WTC11 (cell line): ENCODE measurements at regions not wholly inside any gene's neighbourhood (a gene's known extent, or its start where the extent isn't known, plus 50 kb on each side); places are given as distances from the start of the nearest gene placed in this dataset.

Source experiments
- ATAC-seq: fragments of 200-7000 bp; cut with Tn5 transposase; 2 replicates; pipeline ENCODE4 v1.10.0; 2021; ENCODE audit warnings: mild to moderate bottlenecking, moderate library complexity
- CTCF ChIA-PET: fragments of 300-600 bp; sonication (Branson Sonifier 250); formaldehyde crosslinking; loops from one replicate; lab custom pipeline; 2021; ENCODE audit warnings: antibody characterized with exemption; lab: Charles Lee
- POLR2A ChIA-PET: fragments of 350-600 bp; sonication (Branson Sonifier 250); formaldehyde crosslinking; loops from one replicate; lab custom pipeline; 2021; ENCODE audit warnings: antibody characterized with exemption; lab: Charles Lee
- DNase-seq: peaks from one replicate; pipeline ENCODE4 v3.0.0; 2021; ENCODE audit warnings: low spot score
- H3K27ac Mint-ChIP-seq: 2 replicates; pipeline ENCODE4 v1.8.0; 2021; ENCODE audit warnings: mixed read lengths
- H3K27me3 Mint-ChIP-seq: 2 replicates; pipeline ENCODE4 v1.8.0; 2021; ENCODE audit warnings: low read depth, mild to moderate bottlenecking, moderate library complexity, mixed read lengths
- H3K36me3 Mint-ChIP-seq: 2 replicates; pipeline ENCODE4 v1.8.0; 2021; ENCODE audit warnings: mixed read lengths
- H3K4me1 Mint-ChIP-seq: 2 replicates; pipeline ENCODE4 v1.8.0; 2022; ENCODE audit warnings: mixed read lengths
- H3K4me3 Mint-ChIP-seq: 2 replicates; pipeline ENCODE4 v1.8.0; 2021; ENCODE audit warnings: mild to moderate bottlenecking, moderate library complexity, mixed read lengths
- H3K9me3 Mint-ChIP-seq: 2 replicates; pipeline ENCODE4 v1.8.0; 2021; ENCODE audit warnings: mixed read lengths
- AR ChIP-seq: fragments of 250-450 bp; sonication (Bioruptor Pico); IDR thresholded peaks from 2 replicates; pipeline ENCODE4 v1.9.0; 2021; ENCODE audit warnings: mild to moderate bottlenecking
- ATF1 ChIP-seq: sonication (generic); formaldehyde crosslinking; IDR thresholded peaks from 2 replicates; pipeline ENCODE4 v1.8.1; 2023; ENCODE audit warnings: mild to moderate bottlenecking, moderate library complexity, missing genetic modification reagents
- CREB1 ChIP-seq: sonication (generic); formaldehyde crosslinking; IDR thresholded peaks from 2 replicates; pipeline ENCODE4 v1.8.0; 2023; ENCODE audit warnings: mild to moderate bottlenecking, missing genetic modification reagents
- EMX1 ChIP-seq: fragments of 250-450 bp; sonication (Bioruptor Pico); IDR thresholded peaks from 2 replicates; pipeline ENCODE4 v1.8.0; 2021; ENCODE audit warnings: mild to moderate bottlenecking
- GABPB1 ChIP-seq: sonication (generic); formaldehyde crosslinking; IDR thresholded peaks from 2 replicates; pipeline ENCODE4 v1.8.1; 2023; ENCODE audit warnings: mild to moderate bottlenecking, missing genetic modification reagents
- NFYB ChIP-seq: sonication (generic); formaldehyde crosslinking; conservative IDR thresholded peaks from 2 replicates; pipeline ENCODE4 v1.8.0; 2022; ENCODE audit warnings: low read depth, missing genetic modification reagents
- PRRX2 ChIP-seq: fragments of 250-450 bp; sonication (Bioruptor Pico); IDR thresholded peaks from 2 replicates; pipeline ENCODE4 v1.8.0; 2021; ENCODE audit warnings: mild to moderate bottlenecking
- STAT6 ChIP-seq: sonication (generic); formaldehyde crosslinking; conservative IDR thresholded peaks from 2 replicates; pipeline ENCODE4 v1.8.1; 2023; ENCODE audit warnings: mild to moderate bottlenecking, low read depth, missing genetic modification reagents, moderate library complexity
- ZMAT4 ChIP-seq: fragments of 250-450 bp; sonication (Bioruptor Pico); IDR thresholded peaks from 2 replicates; pipeline ENCODE4 v1.9.0; 2021; ENCODE audit warnings: mild to moderate bottlenecking
- ZNF317 ChIP-seq: sonication (generic); formaldehyde crosslinking; IDR thresholded peaks from 2 replicates; pipeline ENCODE4 v1.8.1; 2023; ENCODE audit warnings: low read depth, mild to moderate bottlenecking, moderate library complexity, missing genetic modification reagents, borderline replicate concordance
- ZNF532 ChIP-seq: fragments of 250-450 bp; sonication (Bioruptor Pico); IDR thresholded peaks from 2 replicates; pipeline ENCODE4 v1.9.0; 2021; ENCODE audit warnings: mild to moderate bottlenecking, borderline replicate concordance
- TF ChIP-seq, protein P1 (sequence below): sonication (generic); formaldehyde crosslinking; IDR thresholded peaks from 2 replicates; pipeline ENCODE4 v1.8.1; 2023; ENCODE audit warnings: mild to moderate bottlenecking, missing genetic modification reagents
- TF ChIP-seq, protein P2 (sequence below): fragments of 250-450 bp; sonication (Bioruptor Pico); IDR thresholded peaks from 2 replicates; pipeline ENCODE4 v1.9.0; 2021; ENCODE audit warnings: moderate library complexity, mild to moderate bottlenecking, inconsistent platforms, borderline replicate concordance
- TF ChIP-seq, protein P3 (sequence below): sonication (generic); formaldehyde crosslinking; IDR thresholded peaks from 2 replicates; pipeline ENCODE4 v1.8.0; 2022; ENCODE audit warnings: missing genetic modification reagents

DNA sequence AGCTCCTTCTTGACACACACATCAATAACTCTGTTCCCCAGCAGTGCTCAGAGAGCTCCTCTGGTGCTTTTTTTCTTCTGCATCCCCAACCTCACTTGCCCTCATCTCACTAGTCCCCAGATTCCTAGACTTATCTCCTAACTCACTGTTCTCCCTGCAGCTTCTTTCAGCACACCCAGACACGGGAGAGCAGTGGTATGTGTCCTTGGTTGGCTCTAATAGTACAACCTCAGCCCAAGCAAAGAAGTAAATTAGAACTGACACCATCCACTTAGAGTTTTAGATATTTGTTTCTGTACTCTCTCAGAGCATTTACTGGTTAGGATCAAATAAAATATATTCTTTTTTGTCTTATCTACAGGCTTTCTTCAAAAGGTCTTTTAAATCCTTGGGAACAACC is 201.4 kb upstream of the SNX7 start:
- H3K4me3 Mint-ChIP-seq, result no peak overlapping the region
- ATAC-seq (no peak), DNase-seq (no peak)
- H3K27me3 Mint-ChIP-seq, result peaks cover 4% of the 10 kb centered on the region
- no peak overlapping the region for H3K27ac Mint-ChIP-seq
- TF ChIP-seq GABPB1 (CRISPR knock-in tag), result no peak
- TF ChIP-seq ZNF317 (CRISPR knock-in tag), result no peak
- TF ChIP-seq EMX1 (CRISPR knock-in tag), result no peak
- no peak for TF ChIP-seq NFYB (CRISPR knock-in tag)
- TF ChIP-seq STAT6 (CRISPR knock-in tag), result no peak
- TF ChIP-seq, protein P1, sequence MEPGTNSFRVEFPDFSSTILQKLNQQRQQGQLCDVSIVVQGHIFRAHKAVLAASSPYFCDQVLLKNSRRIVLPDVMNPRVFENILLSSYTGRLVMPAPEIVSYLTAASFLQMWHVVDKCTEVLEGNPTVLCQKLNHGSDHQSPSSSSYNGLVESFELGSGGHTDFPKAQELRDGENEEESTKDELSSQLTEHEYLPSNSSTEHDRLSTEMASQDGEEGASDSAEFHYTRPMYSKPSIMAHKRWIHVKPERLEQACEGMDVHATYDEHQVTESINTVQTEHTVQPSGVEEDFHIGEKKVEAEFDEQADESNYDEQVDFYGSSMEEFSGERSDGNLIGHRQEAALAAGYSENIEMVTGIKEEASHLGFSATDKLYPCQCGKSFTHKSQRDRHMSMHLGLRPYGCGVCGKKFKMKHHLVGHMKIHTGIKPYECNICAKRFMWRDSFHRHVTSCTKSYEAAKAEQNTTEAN (CRISPR knock-in tag), result no peak
- H3K36me3 Mint-ChIP-seq, result no peaks in the 10 kb centered on the region
- ChIA-PET POLR2A (no interaction called here), CTCF (interaction anchor here (1.6 kb wide), 1 partner anchor 8 kb away, joined by 7 read pairs; no protein-coding TSS in a partner anchor)
- peaks cover 21% of the 10 kb centered on the region for H3K4me1 Mint-ChIP-seq
- no peaks in the 10 kb centered on the region for H3K9me3 Mint-ChIP-seq

- POLR2A ChIA-PET, result no interaction called here
- CTCF ChIA-PET, result interaction anchor here (1.6 kb wide), 1 partner anchor 9 kb away, joined by 7 read pairs; no protein-coding TSS in a partner anchor
- ATAC-seq (no peak), DNase-seq (no peak)
- Mint-ChIP-seq H3K4me1 (peaks cover 21% of the 10 kb centered on the region), H3K27ac (no peak overlapping the region), H3K9me3 (no peaks in the 10 kb centered on the region), H3K4me3 (no peak overlapping the region), H3K36me3 (no peaks in the 10 kb centered on the region), H3K27me3 (peaks cover 4% of the 10 kb centered on the region)
- TF ChIP-seq ZNF532 (CRISPR knock-in tag), result no peak
- no peak for TF ChIP-seq STAT6 (CRISPR knock-in tag)
- TF ChIP-seq, protein P2, sequence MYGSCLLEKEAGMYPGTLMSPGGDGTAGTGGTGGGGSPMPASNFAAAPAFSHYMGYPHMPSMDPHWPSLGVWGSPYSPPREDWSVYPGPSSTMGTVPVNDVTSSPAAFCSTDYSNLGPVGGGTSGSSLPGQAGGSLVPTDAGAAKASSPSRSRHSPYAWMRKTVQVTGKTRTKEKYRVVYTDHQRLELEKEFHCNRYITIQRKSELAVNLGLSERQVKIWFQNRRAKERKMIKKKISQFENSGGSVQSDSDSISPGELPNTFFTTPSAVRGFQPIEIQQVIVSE (CRISPR knock-in tag), result no peak
- TF ChIP-seq, protein P3, sequence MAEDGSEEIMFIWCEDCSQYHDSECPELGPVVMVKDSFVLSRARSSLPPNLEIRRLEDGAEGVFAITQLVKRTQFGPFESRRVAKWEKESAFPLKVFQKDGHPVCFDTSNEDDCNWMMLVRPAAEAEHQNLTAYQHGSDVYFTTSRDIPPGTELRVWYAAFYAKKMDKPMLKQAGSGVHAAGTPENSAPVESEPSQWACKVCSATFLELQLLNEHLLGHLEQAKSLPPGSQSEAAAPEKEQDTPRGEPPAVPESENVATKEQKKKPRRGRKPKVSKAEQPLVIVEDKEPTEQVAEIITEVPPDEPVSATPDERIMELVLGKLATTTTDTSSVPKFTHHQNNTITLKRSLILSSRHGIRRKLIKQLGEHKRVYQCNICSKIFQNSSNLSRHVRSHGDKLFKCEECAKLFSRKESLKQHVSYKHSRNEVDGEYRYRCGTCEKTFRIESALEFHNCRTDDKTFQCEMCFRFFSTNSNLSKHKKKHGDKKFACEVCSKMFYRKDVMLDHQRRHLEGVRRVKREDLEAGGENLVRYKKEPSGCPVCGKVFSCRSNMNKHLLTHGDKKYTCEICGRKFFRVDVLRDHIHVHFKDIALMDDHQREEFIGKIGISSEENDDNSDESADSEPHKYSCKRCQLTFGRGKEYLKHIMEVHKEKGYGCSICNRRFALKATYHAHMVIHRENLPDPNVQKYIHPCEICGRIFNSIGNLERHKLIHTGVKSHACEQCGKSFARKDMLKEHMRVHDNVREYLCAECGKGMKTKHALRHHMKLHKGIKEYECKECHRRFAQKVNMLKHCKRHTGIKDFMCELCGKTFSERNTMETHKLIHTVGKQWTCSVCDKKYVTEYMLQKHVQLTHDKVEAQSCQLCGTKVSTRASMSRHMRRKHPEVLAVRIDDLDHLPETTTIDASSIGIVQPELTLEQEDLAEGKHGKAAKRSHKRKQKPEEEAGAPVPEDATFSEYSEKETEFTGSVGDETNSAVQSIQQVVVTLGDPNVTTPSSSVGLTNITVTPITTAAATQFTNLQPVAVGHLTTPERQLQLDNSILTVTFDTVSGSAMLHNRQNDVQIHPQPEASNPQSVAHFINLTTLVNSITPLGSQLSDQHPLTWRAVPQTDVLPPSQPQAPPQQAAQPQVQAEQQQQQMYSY (CRISPR knock-in tag), result no peak
- TF ChIP-seq PRRX2 (CRISPR knock-in tag), result no peak
- TF ChIP-seq NFYB (CRISPR knock-in tag), result no peak
- no peak for TF ChIP-seq CREB1
- TF ChIP-seq ZMAT4 (CRISPR knock-in tag), result no peak
- no peak for TF ChIP-seq AR (CRISPR knock-in tag)
- no peak for TF ChIP-seq ATF1 (CRISPR knock-in tag)
Observed at GRCh38 chr1:98459486-98459870, 202.0 kb upstream of the SNX7 start.
